Keratinocyte (primary cell): ENCODE measurements at regions not wholly inside any gene's neighbourhood (a gene's known extent, or its start where the extent isn't known, plus 50 kb on each side); places are given as distances from the start of the nearest gene placed in this dataset.

ENCODE experiments used
- DNase-seq: peaks from one replicate; pipeline ENCODE4 v3.0.0-alpha.2; 2011; ENCODE audit warnings: low read depth, missing footprints, low spot score
- FAIRE-seq: peaks from 2 replicates; lab custom pipeline; 2011; peaks lifted over from hg19 to GRCh38; lab: Jason Lieb, UNC
- H2AFZ ChIP-seq: 2 replicates; pipeline ENCODE4 v1.6.0; 2012; ENCODE audit warnings: low read length, control low read depth, inconsistent platforms; ENCODE audit not compliant: control insufficient read depth
- H3K27ac ChIP-seq: 2 replicates; pipeline ENCODE4 v1.5.1; 2011; ENCODE audit warnings: low read length; ENCODE audit not compliant: control insufficient read depth, insufficient read depth
- H3K27me3 ChIP-seq: 3 replicates; pipeline ENCODE4 v1.6.0; 2011; ENCODE audit warnings: low read length; ENCODE audit not compliant: control insufficient read depth, insufficient read depth; ENCODE audit errors: extremely low read depth
- H3K36me3 ChIP-seq, 2 experiments: 2 replicates in 1 of 2; 3 replicates in 1 of 2; pipeline ENCODE4 v1.5.1; 2011; ENCODE audit warnings: low read length in 2 of 2, mild to moderate bottlenecking in 1 of 2; ENCODE audit not compliant: control insufficient read depth in 2 of 2, insufficient read depth in 2 of 2; ENCODE audit errors: extremely low read depth in 1 of 2
- H3K4me1 ChIP-seq: 3 replicates; pipeline ENCODE4 v1.5.1; 2011; ENCODE audit warnings: low read length; ENCODE audit not compliant: control insufficient read depth, insufficient read depth; ENCODE audit errors: extremely low read depth
- H3K4me2 ChIP-seq: 3 replicates; pipeline ENCODE4 v1.6.0; 2011; ENCODE audit warnings: low read depth, low read length; ENCODE audit not compliant: control insufficient read depth, insufficient read depth; ENCODE audit errors: extremely low read depth
- H3K4me3 ChIP-seq, 3 experiments: fragments of 200-600 bp in 1 of 3; sonication (generic) in 1 of 3; 2 replicates in 2 of 3; 3 replicates in 1 of 3; pipeline ENCODE4 v1.5.1; 2011 to 2016; ENCODE audit warnings: low read length in 3 of 3, mild to moderate bottlenecking in 3 of 3, control low read depth in 2 of 3, inconsistent platforms in 1 of 3, low read depth in 1 of 3, mixed read lengths in 1 of 3, mixed run types in 1 of 3, moderate library complexity in 1 of 3; ENCODE audit not compliant: control insufficient read depth in 2 of 3, insufficient read depth in 2 of 3; ENCODE audit errors: extremely low read depth in 1 of 3
- H3K79me2 ChIP-seq: 2 replicates; pipeline ENCODE4 v1.6.0; 2012; ENCODE audit warnings: low read length; ENCODE audit not compliant: control insufficient read depth, insufficient read depth
- H3K9ac ChIP-seq: 3 replicates; pipeline ENCODE4 v1.6.0; 2011; ENCODE audit warnings: low read length; ENCODE audit not compliant: control insufficient read depth, insufficient read depth; ENCODE audit errors: extremely low read depth
- H3K9me1 ChIP-seq: 3 replicates; pipeline ENCODE4 v1.6.0; 2011; ENCODE audit warnings: low read length; ENCODE audit not compliant: control insufficient read depth, insufficient read depth; ENCODE audit errors: extremely low read depth
- H3K9me3 ChIP-seq: 2 replicates; pipeline ENCODE4 v1.5.1; 2012; ENCODE audit warnings: low read depth, low read length; ENCODE audit not compliant: control insufficient read depth
- H4K20me1 ChIP-seq: 3 replicates; pipeline ENCODE4 v1.6.0; 2011; ENCODE audit warnings: low read length; ENCODE audit not compliant: control insufficient read depth, insufficient read depth; ENCODE audit errors: extremely low read depth
- CTCF ChIP-seq, 3 experiments: IDR thresholded peaks in 1 of 3; conservative IDR thresholded peaks in 1 of 3; optimal IDR thresholded peaks in 1 of 3; 2 replicates in 2 of 3; 3 replicates in 1 of 3; pipeline versions ENCODE3 to v1.5.1; 2011; ENCODE audit warnings: low read length in 3 of 3, mild to moderate bottlenecking in 3 of 3, moderate library complexity in 2 of 3, control low read depth in 1 of 3, inconsistent platforms in 1 of 3; ENCODE audit not compliant: insufficient read depth in 2 of 3; ENCODE audit errors: extremely low read depth in 1 of 3
- EZH2 ChIP-seq: IDR thresholded peaks from one replicate; pipeline ENCODE4 v1.6.1; 2012; ENCODE audit warnings: inconsistent platforms, mild to moderate bottlenecking, low read length, moderate library complexity
- dilution Hi-C: fragments of 300-500 bp; cut with MboI; formaldehyde crosslinking; loops from one replicate; pipeline ENCODE4 v1.7.0; 2020; ENCODE audit warnings: low sequenced_read_pairs; ENCODE audit not compliant: extremely low pct_ligation_motif_present

- dilution Hi-C loops, result no loop called here
These were observed 563.1 kb downstream of the EFNB2 start for GRCh38 chr13:105972306-105972721.

GRCh38 chr13:105971738-105972137 is 563.7 kb downstream of the EFNB2 start:
- FAIRE-seq (no peak), DNase-seq (no peak)
- Histone ChIP-seq H3K79me2 (no peaks in the 10 kb centered on the region), H3K36me3 (no peaks in the 10 kb centered on the region), H3K9me3 (no peaks in the 10 kb centered on the region), H3K27ac (peak overlapping the region; percentile 29), H3K9ac (no peak overlapping the region), H3K4me3 (no peak overlapping the region), H2AFZ (no peak overlapping the region), H3K9me1 (no peaks in the 10 kb centered on the region), H3K4me2 (peak overlapping the region; percentile 64), H3K4me1 (peaks cover 22% of the 10 kb centered on the region), H4K20me1 (no peaks in the 10 kb centered on the region), H3K27me3 (no peaks in the 10 kb centered on the region)
- dilution Hi-C loops, result no loop called here
- TF ChIP-seq EZH2, result no peak
- no peak for TF ChIP-seq CTCF (optimal IDR thresholded peaks at IDR 0.05 in 1 of 3, IDR thresholded peaks at IDR 0.05 in 1 of 3, conservative IDR thresholded peaks at IDR 0.05 in 1 of 3; ENCODE audit: extremely low read depth in 1 of 3, insufficient read depth in 2 of 3, low read length in 3 of 3)

More at GRCh38 chr13:105972306-105972721, 563.1 kb downstream of the EFNB2 start:
- no peaks in the 10 kb centered on the region for H3K79me2 ChIP-seq
- H2AFZ ChIP-seq, result peak overlapping the region; percentile 35
- DNase-seq (no peak), FAIRE-seq (no peak)
- H3K36me3 ChIP-seq, result no peaks in the 10 kb centered on the region
- H3K4me3 ChIP-seq, result no peak overlapping the region
- H3K9me1 ChIP-seq, result no peaks in the 10 kb centered on the region
- peak overlapping the region; percentile 29 for H3K27ac ChIP-seq
- TF ChIP-seq CTCF (optimal IDR thresholded peaks at IDR 0.05 in 1 of 3, IDR thresholded peaks at IDR 0.05 in 1 of 3, conservative IDR thresholded peaks at IDR 0.05 in 1 of 3; ENCODE audit: extremely low read depth in 1 of 3, insufficient read depth in 2 of 3, low read length in 3 of 3) (no peak), EZH2 (no peak)
- peak overlapping the region; percentile 64 for H3K4me2 ChIP-seq
- peaks cover 22% of the 10 kb centered on the region for H3K4me1 ChIP-seq
- no peaks in the 10 kb centered on the region for H3K27me3 ChIP-seq
- H3K9ac ChIP-seq, result no peak overlapping the region
- H3K9me3 ChIP-seq, result no peaks in the 10 kb centered on the region
- H4K20me1 ChIP-seq, result no peaks in the 10 kb centered on the region
